SU-DHL-6 (cell line): ENCODE measurements at regions not wholly inside any gene's neighbourhood (a gene's known extent, or its start where the extent isn't known, plus 50 kb on each side); places are given as distances from the start of the nearest gene placed in this dataset.

Source experiments
- CTCF ChIP-seq: fragments of 200-600 bp; sonication (generic); IDR thresholded peaks from one replicate; pipeline ENCODE4 v1.5.1; 2017; ENCODE audit warnings: antibody characterized with exemption, mild to moderate bottlenecking, low read length, moderate library complexity; ENCODE audit not compliant: insufficient read depth, poor library complexity, severe bottlenecking
- EZH2phosphoT487 ChIP-seq: fragments of 200-600 bp; sonication (generic), shearing (Covaris generic); conservative IDR thresholded peaks from 2 replicates; pipeline ENCODE4 v1.6.1; 2018; ENCODE audit warnings: mild to moderate bottlenecking, antibody characterized with exemption, low read length, moderate library complexity, mixed read lengths

GRCh38 chr2:39516347-39517101 is 79.4 kb upstream of the MAP4K3 start:
- TF ChIP-seq CTCF (no peak), EZH2phosphoT487 (no peak)
